SK-N-SH (cell line): ENCODE measurements at regions not wholly inside any gene's neighbourhood (a gene's known extent, or its start where the extent isn't known, plus 50 kb on each side); places are given as distances from the start of the nearest gene placed in this dataset.

Experiments used
- CTCF ChIA-PET: fragments of 300-600, 350-600 bp; formaldehyde crosslinking; extraction: SDS; loops from one replicate; lab custom pipeline; 2021; lab: Yijun Ruan, JAX
- POLR2A ChIA-PET: fragments of 350-600 bp; sonication (Branson Sonifier 250); formaldehyde crosslinking; extraction: SDS; loops from one replicate; lab custom pipeline; 2020; ENCODE audit warnings: antibody characterized with exemption, inconsistent platforms; lab: Yijun Ruan, JAX
- DNase-seq: peaks from one replicate; pipeline ENCODE4 v3.0.0; 2012
- H2AFZ ChIP-seq: fragments of 200-600 bp; sonication (generic); 2 replicates; pipeline ENCODE4 v1.8.1; 2016; ENCODE audit warnings: antibody characterized with exemption, mild to moderate bottlenecking, low read depth
- H3F3A ChIP-seq: fragments of 200-600 bp; sonication (generic); replicated peaks from 2 replicates; pipeline ENCODE3; 2016; ENCODE audit warnings: antibody characterized with exemption, mild to moderate bottlenecking; ENCODE audit not compliant: insufficient read depth
- H3K27ac ChIP-seq, 2 experiments: fragments of 200-500 bp in 1 of 2; fragments of 200-600 bp in 1 of 2; sonication (Bioruptor generic) in 1 of 2; sonication (generic), shearing (Covaris generic) in 1 of 2; 2 replicates each; pipeline versions ENCODE4 v1.5.1 to v1.6.1; 2014 to 2016; ENCODE audit warnings: low read depth in 2 of 2, inconsistent platforms in 1 of 2, low read length in 1 of 2, mild to moderate bottlenecking in 1 of 2, mixed read lengths in 1 of 2
- H3K27me3 ChIP-seq: fragments of 200-600 bp; sonication (generic), shearing (Covaris generic); 2 replicates; pipeline ENCODE4 v1.6.1; 2016; ENCODE audit warnings: mixed run types; ENCODE audit not compliant: insufficient read depth
- H3K36me3 ChIP-seq, 2 experiments: fragments of 200-500 bp in 1 of 2; fragments of 200-600 bp in 1 of 2; sonication (Bioruptor generic) in 1 of 2; sonication (generic) in 1 of 2; replicated peaks in 1 of 2; 2 replicates each; pipeline versions ENCODE3 to v1.5.1; 2014 to 2016; ENCODE audit warnings: low read length in 1 of 2, mild to moderate bottlenecking in 1 of 2; ENCODE audit not compliant: insufficient read depth in 2 of 2, control insufficient read depth in 1 of 2
- H3K4me1 ChIP-seq, 2 experiments: fragments of 200-500 bp in 1 of 2; fragments of 200-600 bp in 1 of 2; sonication (Bioruptor generic) in 1 of 2; sonication (generic), shearing (Covaris generic) in 1 of 2; 2 replicates each; pipeline versions ENCODE4 v1.5.1 to v1.6.1; 2014 to 2016; ENCODE audit warnings: low read depth in 1 of 2, low read length in 1 of 2, mixed run types in 1 of 2; ENCODE audit not compliant: insufficient read depth in 2 of 2, control insufficient read depth in 1 of 2
- H3K4me2 ChIP-seq: fragments of 200-600 bp; sonication (generic), shearing (Covaris generic); 2 replicates; pipeline ENCODE4 v1.6.1; 2017; ENCODE audit warnings: mixed run types
- H3K4me3 ChIP-seq, 2 experiments: fragments of 200-500 bp in 1 of 2; fragments of 200-600 bp in 1 of 2; sonication (Bioruptor generic) in 1 of 2; sonication (generic), shearing (Covaris generic) in 1 of 2; 2 replicates each; pipeline versions ENCODE4 v1.5.1 to v1.8.1; 2014 to 2016; ENCODE audit warnings: low read depth in 2 of 2, inconsistent platforms in 1 of 2, low read length in 1 of 2, mild to moderate bottlenecking in 1 of 2, mixed read lengths in 1 of 2, moderate library complexity in 1 of 2
- H3K79me2 ChIP-seq: fragments of 200-600 bp; sonication (generic); 2 replicates; pipeline ENCODE4 v1.8.1; 2017; ENCODE audit warnings: mild to moderate bottlenecking; ENCODE audit not compliant: insufficient read depth
- H3K9ac ChIP-seq: fragments of 200-600 bp; sonication (generic); 2 replicates; pipeline ENCODE4 v1.6.1; 2017; ENCODE audit warnings: mixed run types
- H3K9me2 ChIP-seq: fragments of 200-600 bp; sonication (generic); 2 replicates; pipeline ENCODE4 v1.6.1; 2017; ENCODE audit warnings: mixed run types
- H3K9me3 ChIP-seq: fragments of 200-600 bp; sonication (generic); 2 replicates; pipeline ENCODE4 v1.6.1; 2017; ENCODE audit warnings: mixed run types, mild to moderate bottlenecking, moderate library complexity
- H4K20me1 ChIP-seq: fragments of 200-600 bp; sonication (generic); 2 replicates; pipeline ENCODE4 v1.6.1; 2017; ENCODE audit warnings: mild to moderate bottlenecking, mixed run types; ENCODE audit not compliant: insufficient read depth
- CHD2 ChIP-seq: fragments of 150-350 bp; IDR thresholded peaks from 2 replicates; pipeline ENCODE4 v1.6.1; 2018; ENCODE audit warnings: low read length; ENCODE audit not compliant: partially characterized antibody
- ELF1 ChIP-seq: IDR thresholded peaks from 2 replicates; pipeline ENCODE4 v1.4.0; 2012
- EP300 ChIP-seq, 2 experiments: IDR thresholded peaks; 2 replicates each; pipeline versions ENCODE4 v1.4.0 to v1.6.1; 2012; ENCODE audit warnings: borderline replicate concordance in 1 of 2, low read depth in 1 of 2, low read length in 1 of 2
- EZH2phosphoT487 ChIP-seq: fragments of 200-600 bp; sonication (generic); IDR thresholded peaks from 2 replicates; pipeline ENCODE4 v1.6.1; 2017; ENCODE audit warnings: low read depth, mixed run types, mild to moderate bottlenecking, antibody characterized with exemption, moderate library complexity, borderline replicate concordance
- FOSL2 ChIP-seq: IDR thresholded peaks from 2 replicates; pipeline ENCODE4 v1.4.0; 2012; ENCODE audit warnings: low read depth, mild to moderate bottlenecking, moderate library complexity, borderline replicate concordance
- FOXM1 ChIP-seq: IDR thresholded peaks from 2 replicates; pipeline ENCODE4 v1.4.0; 2012; ENCODE audit warnings: low read depth, mild to moderate bottlenecking
- GABPA ChIP-seq: IDR thresholded peaks from 2 replicates; pipeline ENCODE4 v1.4.0; 2012; ENCODE audit warnings: low read depth, mild to moderate bottlenecking
- GATA2 ChIP-seq: sonication (generic); formaldehyde crosslinking; IDR thresholded peaks from 2 replicates; pipeline ENCODE4 v1.5.0; 2020; ENCODE audit warnings: mild to moderate bottlenecking, missing genetic modification reagents
- JUND ChIP-seq: IDR thresholded peaks from 2 replicates; pipeline ENCODE4 v1.4.0; 2012
- MAX ChIP-seq: IDR thresholded peaks from 2 replicates; pipeline ENCODE4 v1.4.0; 2012; ENCODE audit warnings: low read depth
- MXI1 ChIP-seq: IDR thresholded peaks from 2 replicates; pipeline ENCODE4 v1.6.1; 2012; ENCODE audit warnings: mild to moderate bottlenecking, low read depth, low read length, improper control_type of control experiment
- NFIC ChIP-seq: IDR thresholded peaks from 2 replicates; pipeline ENCODE4 v1.4.0; 2012; ENCODE audit warnings: borderline replicate concordance
- PBX3 ChIP-seq: IDR thresholded peaks from 2 replicates; pipeline ENCODE4; 2012
- POLR2AphosphoS5 ChIP-seq: IDR thresholded peaks from 2 replicates; pipeline ENCODE4 v1.6.1; 2012; ENCODE audit warnings: low read depth, low read length
- RAD21 ChIP-seq: IDR thresholded peaks from 2 replicates; pipeline ENCODE4 v1.6.1; 2012; ENCODE audit warnings: mild to moderate bottlenecking, low read length
- RXRA ChIP-seq: IDR thresholded peaks from 2 replicates; pipeline ENCODE4 v1.4.0; 2012; ENCODE audit warnings: low read depth, mild to moderate bottlenecking, borderline replicate concordance
- SIN3A ChIP-seq: IDR thresholded peaks from 2 replicates; pipeline ENCODE4 v1.6.1; 2012; ENCODE audit warnings: low read depth, mild to moderate bottlenecking, low read length, moderate library complexity, borderline replicate concordance
- TCF12 ChIP-seq: IDR thresholded peaks from 2 replicates; pipeline ENCODE4 v1.4.0; 2012
- TEAD4 ChIP-seq: IDR thresholded peaks from 2 replicates; pipeline ENCODE4 v1.4.0; 2012; ENCODE audit warnings: mild to moderate bottlenecking, borderline replicate concordance; ENCODE audit not compliant: insufficient read depth
- WGBS: methylation state at CpG from one replicate; pipeline ENCODE4 v1.1.6; 2017; ENCODE audit warnings: low lambda C conversion rate; 5-methylcytosine and 5-hydroxymethylcytosine counted together
- TF ChIP-seq, protein P1 (sequence below): fragments of 150-350 bp; IDR thresholded peaks from 2 replicates; pipeline ENCODE4 v1.6.1; 2017; ENCODE audit warnings: antibody characterized with exemption, low read length, low read depth, borderline replicate concordance
- TF ChIP-seq, protein P2 (sequence below): IDR thresholded peaks from 2 replicates; pipeline ENCODE4 v1.6.1; 2012; ENCODE audit warnings: mild to moderate bottlenecking, low read depth, low read length, moderate library complexity
- TF ChIP-seq, protein P3 (sequence below): IDR thresholded peaks from 2 replicates; pipeline ENCODE4 v1.4.0; 2012; ENCODE audit warnings: low read depth, borderline replicate concordance

- TF ChIP-seq ELF1 = no peak
- TF ChIP-seq, all 33 proteins: peak for 0
Measured at GRCh38 chr13:80255946-80256345, 85.0 kb downstream of the SPRY2 start (continued).

GRCh38 chr13:80251403-80251802 is 89.5 kb downstream of the SPRY2 start:
- H3K9me2 ChIP-seq = no peaks in the 10 kb centered on the region
- H3K9ac ChIP-seq = no peak overlapping the region
- H4K20me1 ChIP-seq = no peaks in the 10 kb centered on the region
- 44% methylated on average over 2 of the region's 2 CpGs for WGBS
- no peaks in the 10 kb centered on the region for H3K9me3 ChIP-seq
- H3K27ac ChIP-seq = peak overlapping the region; percentile 69 to 83; a peak in 2 of 4 replicates
- H2AFZ ChIP-seq = no peak overlapping the region
- no peaks in the 10 kb centered on the region for H3K79me2 ChIP-seq
- no peak overlapping the region for H3K4me3 ChIP-seq
- POLR2A ChIA-PET = no interaction called here
- TF ChIP-seq EZH2phosphoT487 = no peak
- TF ChIP-seq RAD21 = 0 out of 2 replicates have a peak, but pooled peaks have one; percentile 16
- no peak for TF ChIP-seq RXRA
- TF ChIP-seq, protein P1, sequence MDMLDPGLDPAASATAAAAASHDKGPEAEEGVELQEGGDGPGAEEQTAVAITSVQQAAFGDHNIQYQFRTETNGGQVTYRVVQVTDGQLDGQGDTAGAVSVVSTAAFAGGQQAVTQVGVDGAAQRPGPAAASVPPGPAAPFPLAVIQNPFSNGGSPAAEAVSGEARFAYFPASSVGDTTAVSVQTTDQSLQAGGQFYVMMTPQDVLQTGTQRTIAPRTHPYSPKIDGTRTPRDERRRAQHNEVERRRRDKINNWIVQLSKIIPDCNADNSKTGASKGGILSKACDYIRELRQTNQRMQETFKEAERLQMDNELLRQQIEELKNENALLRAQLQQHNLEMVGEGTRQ = no peak
- TF ChIP-seq, protein P2, sequence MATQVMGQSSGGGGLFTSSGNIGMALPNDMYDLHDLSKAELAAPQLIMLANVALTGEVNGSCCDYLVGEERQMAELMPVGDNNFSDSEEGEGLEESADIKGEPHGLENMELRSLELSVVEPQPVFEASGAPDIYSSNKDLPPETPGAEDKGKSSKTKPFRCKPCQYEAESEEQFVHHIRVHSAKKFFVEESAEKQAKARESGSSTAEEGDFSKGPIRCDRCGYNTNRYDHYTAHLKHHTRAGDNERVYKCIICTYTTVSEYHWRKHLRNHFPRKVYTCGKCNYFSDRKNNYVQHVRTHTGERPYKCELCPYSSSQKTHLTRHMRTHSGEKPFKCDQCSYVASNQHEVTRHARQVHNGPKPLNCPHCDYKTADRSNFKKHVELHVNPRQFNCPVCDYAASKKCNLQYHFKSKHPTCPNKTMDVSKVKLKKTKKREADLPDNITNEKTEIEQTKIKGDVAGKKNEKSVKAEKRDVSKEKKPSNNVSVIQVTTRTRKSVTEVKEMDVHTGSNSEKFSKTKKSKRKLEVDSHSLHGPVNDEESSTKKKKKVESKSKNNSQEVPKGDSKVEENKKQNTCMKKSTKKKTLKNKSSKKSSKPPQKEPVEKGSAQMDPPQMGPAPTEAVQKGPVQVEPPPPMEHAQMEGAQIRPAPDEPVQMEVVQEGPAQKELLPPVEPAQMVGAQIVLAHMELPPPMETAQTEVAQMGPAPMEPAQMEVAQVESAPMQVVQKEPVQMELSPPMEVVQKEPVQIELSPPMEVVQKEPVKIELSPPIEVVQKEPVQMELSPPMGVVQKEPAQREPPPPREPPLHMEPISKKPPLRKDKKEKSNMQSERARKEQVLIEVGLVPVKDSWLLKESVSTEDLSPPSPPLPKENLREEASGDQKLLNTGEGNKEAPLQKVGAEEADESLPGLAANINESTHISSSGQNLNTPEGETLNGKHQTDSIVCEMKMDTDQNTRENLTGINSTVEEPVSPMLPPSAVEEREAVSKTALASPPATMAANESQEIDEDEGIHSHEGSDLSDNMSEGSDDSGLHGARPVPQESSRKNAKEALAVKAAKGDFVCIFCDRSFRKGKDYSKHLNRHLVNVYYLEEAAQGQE = no peak
- TF ChIP-seq FOXM1 = no peak
- TF ChIP-seq GABPA = no peak
- TF ChIP-seq POLR2AphosphoS5 = peak; percentile 44; the same call in 1 of the 2 replicates
- TF ChIP-seq MXI1 = no peak
- TF ChIP-seq JUND = 0 out of 2 replicates have a peak, but pooled peaks have one; percentile 20
- peak; percentile 74 for TF ChIP-seq TCF12
- no peak for TF ChIP-seq GATA2 (CRISPR knock-in tag)
- peak; percentile 19 to 54; a peak in 1 of 4 replicates for TF ChIP-seq EP300 (IDR thresholded peaks at IDR 0.05; ENCODE audit: borderline replicate concordance in 1 of 2, low read depth in 1 of 2, low read length in 1 of 2)
- TF ChIP-seq, protein P3, sequence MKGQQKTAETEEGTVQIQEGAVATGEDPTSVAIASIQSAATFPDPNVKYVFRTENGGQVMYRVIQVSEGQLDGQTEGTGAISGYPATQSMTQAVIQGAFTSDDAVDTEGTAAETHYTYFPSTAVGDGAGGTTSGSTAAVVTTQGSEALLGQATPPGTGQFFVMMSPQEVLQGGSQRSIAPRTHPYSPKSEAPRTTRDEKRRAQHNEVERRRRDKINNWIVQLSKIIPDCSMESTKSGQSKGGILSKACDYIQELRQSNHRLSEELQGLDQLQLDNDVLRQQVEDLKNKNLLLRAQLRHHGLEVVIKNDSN = no peak
- TF ChIP-seq SIN3A = no peak
- no peak for TF ChIP-seq FOSL2
- peak; percentile 64 for TF ChIP-seq PBX3
- no peak for TF ChIP-seq CHD2
- 0 out of 2 replicates have a peak, but pooled peaks have one; percentile 46 for TF ChIP-seq MAX
- peak; percentile 54; the same call in 1 of the 2 replicates for TF ChIP-seq TEAD4
- peak; percentile 96 for TF ChIP-seq NFIC
- H3K4me2 ChIP-seq = peak overlapping the region; percentile 55; the same call in 1 of the 2 replicates
- no peaks in the 10 kb centered on the region for H3K36me3 ChIP-seq
- CTCF ChIA-PET = interaction anchor here (0.9 kb wide), 1 partner anchor 25 kb away, joined by 3 read pairs; no protein-coding TSS in a partner anchor
- H3K27me3 ChIP-seq = no peaks in the 10 kb centered on the region
- no peak for DNase-seq
- peaks cover 23% of the 10 kb centered on the region for H3F3A ChIP-seq
- H3K4me1 ChIP-seq = peaks cover 0 to 6% of the 10 kb centered on the region in 2 experiments; a peak in 2 of 4 replicates
